Amniotic epithelial cell (primary cell): ENCODE measurements at regions not wholly inside any gene's neighbourhood (a gene's known extent, or its start where the extent isn't known, plus 50 kb on each side); places are given as distances from the start of the nearest gene placed in this dataset.

Experiments used
- DNase-seq: peaks from one replicate; pipeline ENCODE4 v3.0.0-alpha.2; 2010; ENCODE audit warnings: low read depth

GRCh38 chr5:73228052-73228451, 55.1 kb downstream of the TMEM174 start:
- no peak for DNase-seq
